Right lobe of liver (tissue), 6 donors: ENCODE measurements at regions not wholly inside any gene's neighbourhood (a gene's known extent, or its start where the extent isn't known, plus 50 kb on each side); places are given as distances from the start of the nearest gene placed in this dataset.

Experiments
- ATAC-seq, 4 donors: fragments of 200-7000 bp; cut with Tn5 transposase; one replicate each; pipeline ENCODE4 v1.9.1; 2020; ENCODE audit warnings: mild to moderate bottlenecking in 4 of 4, moderate library complexity in 4 of 4
- DNase-seq, 3 donors: peaks; one replicate each; pipeline ENCODE4 v3.0.0-alpha.2; 2020
- H3K27ac ChIP-seq, 3 donors: fragments of 200-600 bp; one replicate each; pipeline ENCODE4 v1.8.0; 2022
- H3K27me3 ChIP-seq, 2 donors: fragments of 200-600 bp; one replicate each; pipeline ENCODE4 v1.8.0; 2022
- H3K36me3 ChIP-seq, 4 donors: fragments of 200-600 bp; sonication (generic) in 1 of 4; one replicate each; pipeline versions ENCODE4 v1.5.1 to v1.8.0; 2017 to 2022; ENCODE audit warnings: control low read depth in 1 of 4
- H3K4me1 ChIP-seq, 4 donors: fragments of 200-600 bp; sonication (generic) in 1 of 4; one replicate each; pipeline versions ENCODE4 v1.5.1 to v1.8.0; 2017 to 2022; ENCODE audit warnings: control low read depth in 1 of 4
- H3K4me3 ChIP-seq, 3 donors: fragments of 200-600 bp; one replicate each; pipeline ENCODE4 v1.8.0; 2022
- H3K9me3 ChIP-seq, 4 donors: fragments of 200-600 bp; sonication (generic) in 1 of 4; one replicate each; pipeline versions ENCODE4 v1.5.1 to v1.8.0; 2017 to 2022; ENCODE audit warnings: control low read depth in 1 of 4
- CTCF ChIP-seq, 4 donors: fragments of 200-600 bp in 3 of 4; fragments of 450-650 bp in 1 of 4; IDR thresholded peaks; one replicate each; pipeline versions ENCODE4 v1.5.1 to v1.8.0; 2016 to 2022; ENCODE audit warnings: antibody characterized with exemption in 4 of 4, mild to moderate bottlenecking in 2 of 4
- POLR2A ChIP-seq: fragments of 450-650 bp; IDR thresholded peaks from one replicate; pipeline ENCODE4 v1.6.1; 2017; ENCODE audit warnings: antibody characterized with exemption, mild to moderate bottlenecking
- WGBS: methylation state at CpG from one replicate; pipeline ENCODE4 v1.1.6; 2018; ENCODE audit warnings: low coverage, low lambda C conversion rate; ENCODE audit not compliant: insufficient coverage; ENCODE audit errors: missing lambda C conversion rate; 5-methylcytosine and 5-hydroxymethylcytosine counted together
- intact Hi-C, 2 donors: fragments of 100-400 bp; cut with DNase I; formaldehyde crosslinking; loops; one replicate each; pipeline versions ENCODE4 v1.11.2 to v1.14.1; 2022
- donor health status: DM: no; HTN: yes; CAD: no.
- donor health status: DM: no; HTN: no; CAD: no.
- donor health status: DM: no; HTN: no; CAD: no.
- donor health status: DM: no; HTN: yes; CAD: no.
- donor health status: DM: no; HTN: yes; CAD: no.

GRCh38 chr3:6601374-6601773 lies 259.5 kb upstream of the GRM7 start:
- Histone ChIP-seq H3K27ac (no peak overlapping the region), H3K9me3 (no peaks in the 10 kb centered on the region), H3K36me3 (no peaks in the 10 kb centered on the region), H3K4me3 (no peak overlapping the region), H3K27me3 (no peaks in the 10 kb centered on the region), H3K4me1 (no peaks in the 10 kb centered on the region)
- DNase-seq (no peak), ATAC-seq (no peak)
- intact Hi-C loops, result no loop called here
- no peak for TF ChIP-seq POLR2A
- no peak for TF ChIP-seq CTCF (IDR thresholded peaks at IDR 0.05)
- 61% methylated on average over 4 of the region's 4 CpGs for WGBS

- no peak for ATAC-seq
Observed at GRCh38 chr3:6602329-6602728, 258.6 kb upstream of the GRM7 start.

GRCh38 chr3:6605227-6605626 lies 255.7 kb upstream of the GRM7 start:
- Histone ChIP-seq H3K27me3 (no peaks in the 10 kb centered on the region), H3K9me3 (no peaks in the 10 kb centered on the region), H3K4me1 (no peaks in the 10 kb centered on the region), H3K36me3 (no peaks in the 10 kb centered on the region), H3K4me3 (no peak overlapping the region), H3K27ac (no peak overlapping the region)
- TF ChIP-seq POLR2A, result no peak
- no peak for TF ChIP-seq CTCF (IDR thresholded peaks at IDR 0.05)
- intact Hi-C loops, result no loop called here
- DNase-seq (no peak), ATAC-seq (no peak)
- 38% methylated on average over 3 of the region's 3 CpGs for WGBS

More at GRCh38 chr3:6602329-6602728, 258.6 kb upstream of the GRM7 start:
- H3K27ac ChIP-seq, result no peak overlapping the region
- no peaks in the 10 kb centered on the region for H3K36me3 ChIP-seq
- H3K4me3 ChIP-seq, result no peak overlapping the region
- no peak for DNase-seq
- intact Hi-C loops, result no loop called here
- TF ChIP-seq POLR2A, result no peak
- TF ChIP-seq CTCF (IDR thresholded peaks at IDR 0.05), result no peak
- no peaks in the 10 kb centered on the region for H3K27me3 ChIP-seq
- no peaks in the 10 kb centered on the region for H3K9me3 ChIP-seq
- no peaks in the 10 kb centered on the region for H3K4me1 ChIP-seq

GRCh38 chr3:6608843-6609242 lies 252.1 kb upstream of the GRM7 start:
- Histone ChIP-seq H3K36me3 (no peaks in the 10 kb centered on the region), H3K27me3 (no peaks in the 10 kb centered on the region), H3K9me3 (no peaks in the 10 kb centered on the region), H3K27ac (no peak overlapping the region), H3K4me1 (no peaks in the 10 kb centered on the region), H3K4me3 (no peak overlapping the region)
- ATAC-seq (no peak), DNase-seq (no peak)
- intact Hi-C loops, result no loop called here
- TF ChIP-seq POLR2A (no peak), CTCF (IDR thresholded peaks at IDR 0.05) (no peak)
- 23% methylated on average over 4 of the region's 4 CpGs for WGBS

- ATAC-seq, result no peak
Observed at GRCh38 chr3:6612034-6612616, 248.8 kb upstream of the GRM7 start.

More at GRCh38 chr3:6612034-6612616, 248.8 kb upstream of the GRM7 start:
- no peak for TF ChIP-seq CTCF (IDR thresholded peaks at IDR 0.05)
- no peak for TF ChIP-seq POLR2A
- no peak for DNase-seq
- WGBS, result 61% methylated on average over 4 of the region's 4 CpGs
- no peak overlapping the region for H3K27ac ChIP-seq
- H3K4me1 ChIP-seq, result no peaks in the 10 kb centered on the region
- no peak overlapping the region for H3K4me3 ChIP-seq
- no peaks in the 10 kb centered on the region for H3K9me3 ChIP-seq
- intact Hi-C loops, result no loop called here
- H3K36me3 ChIP-seq, result no peaks in the 10 kb centered on the region
- H3K27me3 ChIP-seq, result no peaks in the 10 kb centered on the region
